OCI-LY1 (cell line): ENCODE measurements at regions not wholly inside any gene's neighbourhood (a gene's known extent, or its start where the extent isn't known, plus 50 kb on each side); places are given as distances from the start of the nearest gene placed in this dataset.

Experiments used
- H2AFZ ChIP-seq: fragments of 200-600 bp; sonication (generic), shearing (Covaris generic); 2 replicates; pipeline ENCODE4 v1.6.0; 2014; ENCODE audit warnings: antibody characterized with exemption, mild to moderate bottlenecking, low read length
- H3F3A ChIP-seq: fragments of 200-600 bp; sonication (generic), shearing (Covaris generic); 2 replicates; pipeline ENCODE4 v1.6.0; 2014; ENCODE audit warnings: mild to moderate bottlenecking, antibody characterized with exemption, low read length, moderate library complexity; ENCODE audit not compliant: insufficient read depth
- H3K27ac ChIP-seq: fragments of 200-600 bp; sonication (generic); 2 replicates; pipeline ENCODE4 v1.5.1; 2014; ENCODE audit warnings: low read length, mixed run types, mild to moderate bottlenecking, low read depth; ENCODE audit not compliant: poor library complexity, severe bottlenecking
- H3K27me3 ChIP-seq: fragments of 200-600 bp; sonication (generic); 2 replicates; pipeline ENCODE4 v1.6.0; 2014; ENCODE audit warnings: antibody characterized with exemption, mild to moderate bottlenecking, low read length, moderate library complexity; ENCODE audit not compliant: insufficient read depth
- H3K36me3 ChIP-seq: fragments of 200-600 bp; sonication (generic); 2 replicates; pipeline ENCODE4 v1.6.1; 2014; ENCODE audit warnings: mild to moderate bottlenecking, antibody characterized with exemption, low read length, moderate library complexity, mixed read lengths; ENCODE audit not compliant: insufficient read depth
- H3K4me1 ChIP-seq: fragments of 200-600 bp; sonication (generic); 2 replicates; pipeline ENCODE4 v1.5.1; 2014; ENCODE audit warnings: mild to moderate bottlenecking, low read length, moderate library complexity; ENCODE audit not compliant: insufficient read depth, severe bottlenecking
- H3K4me2 ChIP-seq: fragments of 200-600 bp; sonication (generic), shearing (Covaris generic); 2 replicates; pipeline ENCODE4 v1.6.1; 2014; ENCODE audit warnings: low read length
- H3K4me3 ChIP-seq: fragments of 200-600 bp; sonication (generic); 2 replicates; pipeline ENCODE4 v1.5.1; 2014; ENCODE audit warnings: low read length, low read depth, mild to moderate bottlenecking, mixed read lengths; ENCODE audit not compliant: poor library complexity, severe bottlenecking
- H3K79me2 ChIP-seq: fragments of 200-600 bp; shearing (Covaris generic); 2 replicates; pipeline ENCODE4 v1.6.1; 2016; ENCODE audit warnings: mixed run types, low read length, mixed read lengths; ENCODE audit not compliant: insufficient read depth
- H3K9ac ChIP-seq: fragments of 200-600 bp; sonication (generic), shearing (Covaris generic); 2 replicates; pipeline ENCODE4 v1.6.1; 2014; ENCODE audit warnings: mild to moderate bottlenecking, low read length, mixed read lengths
- H3K9me2 ChIP-seq: fragments of 200-600 bp; sonication (generic), shearing (Covaris generic); 2 replicates; pipeline ENCODE4 v1.6.1; 2014; ENCODE audit warnings: low read depth, mild to moderate bottlenecking, low read length, mixed read lengths
- H3K9me3 ChIP-seq: fragments of 200-600 bp; shearing (Covaris generic); 2 replicates; pipeline ENCODE4 v1.6.1; 2014; ENCODE audit warnings: low read length, mixed read lengths
- H4K20me1 ChIP-seq: fragments of 200-600 bp; sonication (generic), shearing (Covaris generic); 2 replicates; pipeline ENCODE4 v1.6.0; 2016; ENCODE audit warnings: mild to moderate bottlenecking, low read length; ENCODE audit not compliant: insufficient read depth
- CTCF ChIP-seq: fragments of 200-600 bp; sonication (generic), shearing (Covaris generic); IDR thresholded peaks from 2 replicates; pipeline ENCODE4 v1.5.1; 2017; ENCODE audit warnings: mild to moderate bottlenecking, antibody characterized with exemption, low read length, moderate library complexity, mixed read lengths
- EZH2 ChIP-seq: fragments of 200-600 bp; sonication (generic), shearing (Covaris generic); IDR thresholded peaks from 2 replicates; pipeline ENCODE4 v1.8.0; 2017; ENCODE audit warnings: borderline replicate concordance, mixed run types, mild to moderate bottlenecking, antibody characterized with exemption, low read length, moderate library complexity, mixed read lengths

GRCh38 chr14:62409169-62409568 lies 636.1 kb downstream of the KCNH5 start:
- Histone ChIP-seq H3K9ac (no peak overlapping the region), H3K4me3 (no peak overlapping the region), H3F3A (no peaks in the 10 kb centered on the region), H4K20me1 (no peaks in the 10 kb centered on the region), H3K27ac (no peak overlapping the region), H3K9me2 (no peaks in the 10 kb centered on the region), H3K27me3 (no peaks in the 10 kb centered on the region), H3K9me3 (no peaks in the 10 kb centered on the region), H3K4me1 (no peaks in the 10 kb centered on the region), H3K4me2 (no peak overlapping the region), H3K79me2 (no peaks in the 10 kb centered on the region), H2AFZ (no peak overlapping the region), H3K36me3 (no peaks in the 10 kb centered on the region)
- TF ChIP-seq CTCF (no peak), EZH2 (no peak)

- Histone ChIP-seq H4K20me1 (no peaks in the 10 kb centered on the region), H3F3A (no peaks in the 10 kb centered on the region), H3K9me2 (no peaks in the 10 kb centered on the region), H3K36me3 (no peaks in the 10 kb centered on the region), H3K79me2 (no peaks in the 10 kb centered on the region), H3K27ac (no peak overlapping the region), H3K4me1 (no peaks in the 10 kb centered on the region), H3K9ac (no peak overlapping the region), H3K9me3 (no peaks in the 10 kb centered on the region), H3K4me2 (no peak overlapping the region), H3K4me3 (no peak overlapping the region), H3K27me3 (no peaks in the 10 kb centered on the region), H2AFZ (no peak overlapping the region)
- TF ChIP-seq EZH2 (no peak), CTCF (no peak)
Measured at GRCh38 chr14:62409626-62410300, 635.5 kb downstream of the KCNH5 start.

GRCh38 chr14:62420847-62421246 lies 624.4 kb downstream of the KCNH5 start:
- Histone ChIP-seq H3K36me3 (no peaks in the 10 kb centered on the region), H3K27ac (no peak overlapping the region), H3K4me2 (no peak overlapping the region), H3K27me3 (no peaks in the 10 kb centered on the region), H3F3A (no peaks in the 10 kb centered on the region), H3K9ac (no peak overlapping the region), H3K9me3 (no peaks in the 10 kb centered on the region), H4K20me1 (no peaks in the 10 kb centered on the region), H3K9me2 (no peaks in the 10 kb centered on the region), H3K79me2 (no peaks in the 10 kb centered on the region), H2AFZ (no peak overlapping the region), H3K4me3 (no peak overlapping the region), H3K4me1 (no peaks in the 10 kb centered on the region)
- no peak for TF ChIP-seq EZH2
